NT2/D1 (cell line): ENCODE measurements at regions not wholly inside any gene's neighbourhood (a gene's known extent, or its start where the extent isn't known, plus 50 kb on each side); places are given as distances from the start of the nearest gene placed in this dataset.
A peak's percentile ranks its signal among the peaks of the same experiment; 100 is the strongest.
"Not testable (repeated sequence)": the region's sequence is repeated elsewhere in the genome, so short reads cannot be mapped to it uniquely, and the experiment has no call there.

Source experiments
- DNase-seq: peaks from one replicate; pipeline ENCODE4 v3.0.0-alpha.2; 2011; ENCODE audit warnings: low read depth, low spot score
- H3K27me3 ChIP-seq: 2 replicates; pipeline ENCODE4 v1.6.0; 2011; ENCODE audit warnings: mild to moderate bottlenecking; ENCODE audit not compliant: insufficient read length, insufficient read depth
- H3K36me3 ChIP-seq: 2 replicates; pipeline ENCODE4 v1.6.1; 2011; ENCODE audit warnings: mild to moderate bottlenecking, low read length, mixed read lengths; ENCODE audit not compliant: insufficient read depth, insufficient read length
- H3K4me1 ChIP-seq: 2 replicates; pipeline ENCODE4 v1.5.1; 2011; ENCODE audit not compliant: insufficient read depth, insufficient read length
- H3K4me3 ChIP-seq: 2 replicates; pipeline ENCODE4 v1.5.1; 2011; ENCODE audit warnings: low read depth; ENCODE audit not compliant: insufficient read length
- H3K9ac ChIP-seq: 2 replicates; pipeline ENCODE4 v1.6.0; 2011; ENCODE audit warnings: low read depth; ENCODE audit not compliant: insufficient read length
- H3K9me3 ChIP-seq: 2 replicates; pipeline ENCODE4 v1.5.1; 2011; ENCODE audit warnings: mild to moderate bottlenecking, low read length; ENCODE audit not compliant: insufficient read depth
- SUZ12 ChIP-seq: IDR thresholded peaks from 2 replicates; pipeline ENCODE4 v1.6.1; 2011; ENCODE audit not compliant: insufficient read length, insufficient read depth; ENCODE audit errors: extremely low read depth
- YY1 ChIP-seq: IDR thresholded peaks from 2 replicates; pipeline ENCODE4 v1.6.1; 2011; ENCODE audit not compliant: insufficient read length, insufficient read depth
- ZNF274 ChIP-seq: IDR thresholded peaks from 2 replicates; pipeline ENCODE4 v1.6.1; 2011; ENCODE audit warnings: mild to moderate bottlenecking, low read depth, low read length

- Histone ChIP-seq H3K4me3 (no peak overlapping the region), H3K27me3 (no peaks in the 10 kb centered on the region), H3K9ac (no peak overlapping the region), H3K36me3 (no peaks in the 10 kb centered on the region), H3K4me1 (no peaks in the 10 kb centered on the region), H3K9me3 (peaks cover 2% of the 10 kb centered on the region; the same call in 1 of the 2 replicates)
- DNase-seq = no peak
- TF ChIP-seq SUZ12 (no peak), YY1 (no peak), ZNF274 (no peak)
These were observed 319.5 kb downstream of the C3orf38 start for GRCh38 chr3:88469216-88469615.

- no peaks in the 10 kb centered on the region for H3K4me1 ChIP-seq
- H3K36me3 ChIP-seq = no peaks in the 10 kb centered on the region
- no peak for DNase-seq
- no peak overlapping the region for H3K9ac ChIP-seq
- H3K9me3 ChIP-seq = peaks cover 10% of the 10 kb centered on the region
- H3K4me3 ChIP-seq = no peak overlapping the region
- TF ChIP-seq SUZ12 (no peak), ZNF274 (no peak), YY1 (no peak)
- H3K27me3 ChIP-seq = no peaks in the 10 kb centered on the region
These were observed 328.7 kb downstream of the C3orf38 start for GRCh38 chr3:88478460-88478859.

- TF ChIP-seq SUZ12 (no peak), ZNF274 (no peak), YY1 (no peak)
- no peaks in the 10 kb centered on the region for H3K36me3 ChIP-seq
- H3K9ac ChIP-seq = no peak overlapping the region
- no peaks in the 10 kb centered on the region for H3K9me3 ChIP-seq
- no peaks in the 10 kb centered on the region for H3K27me3 ChIP-seq
- DNase-seq = no peak
- no peaks in the 10 kb centered on the region for H3K4me1 ChIP-seq
- H3K4me3 ChIP-seq = no peak overlapping the region
These were observed 331.1 kb downstream of the C3orf38 start for GRCh38 chr3:88480822-88481221.

GRCh38 chr3:88485001-88485400 is 335.2 kb downstream of the C3orf38 start:
- no peak overlapping the region for H3K4me3 ChIP-seq
- H3K9me3 ChIP-seq = no peaks in the 10 kb centered on the region
- TF ChIP-seq SUZ12 (no peak), YY1 (no peak), ZNF274 (no peak)
- no peaks in the 10 kb centered on the region for H3K4me1 ChIP-seq
- H3K27me3 ChIP-seq = no peaks in the 10 kb centered on the region
- no peak overlapping the region for H3K9ac ChIP-seq
- no peak for DNase-seq
- no peaks in the 10 kb centered on the region for H3K36me3 ChIP-seq

GRCh38 chr3:88508818-88509217 is 359.1 kb downstream of the C3orf38 start:
- peak overlapping the region; percentile 8 for H3K4me3 ChIP-seq
- DNase-seq, H3K9me3 ChIP-seq, H3K9ac ChIP-seq, H3K4me1 ChIP-seq, H3K36me3 ChIP-seq, H3K27me3 ChIP-seq: not testable (repeated sequence)

- H3K36me3 ChIP-seq = no peaks in the 10 kb centered on the region
- TF ChIP-seq SUZ12 = no peak
- TF ChIP-seq ZNF274 = no peak
- TF ChIP-seq YY1 = no peak
- no peak for DNase-seq
These were observed 359.8 kb downstream of the C3orf38 start for GRCh38 chr3:88509582-88509981.

GRCh38 chr3:88528494-88528893 is 378.7 kb downstream of the C3orf38 start:
- H3K4me3 ChIP-seq = no peak overlapping the region
- H3K4me1 ChIP-seq = no peaks in the 10 kb centered on the region
- no peaks in the 10 kb centered on the region for H3K36me3 ChIP-seq
- no peaks in the 10 kb centered on the region for H3K27me3 ChIP-seq
- DNase-seq = no peak
- TF ChIP-seq SUZ12 (no peak), YY1 (no peak), ZNF274 (no peak)
- no peak overlapping the region for H3K9ac ChIP-seq
- no peaks in the 10 kb centered on the region for H3K9me3 ChIP-seq

More at GRCh38 chr3:88509582-88509981, 359.8 kb downstream of the C3orf38 start:
- Histone ChIP-seq H3K27me3 (no peaks in the 10 kb centered on the region), H3K9ac (no peak overlapping the region), H3K9me3 (no peaks in the 10 kb centered on the region), H3K4me3 (no peak overlapping the region), H3K4me1 (no peaks in the 10 kb centered on the region)

- no peaks in the 10 kb centered on the region for H3K36me3 ChIP-seq
- H3K4me3 ChIP-seq = no peak overlapping the region
- no peaks in the 10 kb centered on the region for H3K27me3 ChIP-seq
- H3K4me1 ChIP-seq = no peaks in the 10 kb centered on the region
- H3K9me3 ChIP-seq = no peaks in the 10 kb centered on the region
- no peak for TF ChIP-seq SUZ12
- TF ChIP-seq YY1 = no peak
- no peak for TF ChIP-seq ZNF274
- no peak overlapping the region for H3K9ac ChIP-seq
- no peak for DNase-seq
These were observed 384.8 kb downstream of the C3orf38 start for GRCh38 chr3:88534534-88534933.
